ENCODE measurements at regions not wholly inside any gene's neighbourhood (a gene's known extent, or its start where the extent isn't known, plus 50 kb on each side); places are given as distances from the start of the nearest gene placed in this dataset.

DNA sequence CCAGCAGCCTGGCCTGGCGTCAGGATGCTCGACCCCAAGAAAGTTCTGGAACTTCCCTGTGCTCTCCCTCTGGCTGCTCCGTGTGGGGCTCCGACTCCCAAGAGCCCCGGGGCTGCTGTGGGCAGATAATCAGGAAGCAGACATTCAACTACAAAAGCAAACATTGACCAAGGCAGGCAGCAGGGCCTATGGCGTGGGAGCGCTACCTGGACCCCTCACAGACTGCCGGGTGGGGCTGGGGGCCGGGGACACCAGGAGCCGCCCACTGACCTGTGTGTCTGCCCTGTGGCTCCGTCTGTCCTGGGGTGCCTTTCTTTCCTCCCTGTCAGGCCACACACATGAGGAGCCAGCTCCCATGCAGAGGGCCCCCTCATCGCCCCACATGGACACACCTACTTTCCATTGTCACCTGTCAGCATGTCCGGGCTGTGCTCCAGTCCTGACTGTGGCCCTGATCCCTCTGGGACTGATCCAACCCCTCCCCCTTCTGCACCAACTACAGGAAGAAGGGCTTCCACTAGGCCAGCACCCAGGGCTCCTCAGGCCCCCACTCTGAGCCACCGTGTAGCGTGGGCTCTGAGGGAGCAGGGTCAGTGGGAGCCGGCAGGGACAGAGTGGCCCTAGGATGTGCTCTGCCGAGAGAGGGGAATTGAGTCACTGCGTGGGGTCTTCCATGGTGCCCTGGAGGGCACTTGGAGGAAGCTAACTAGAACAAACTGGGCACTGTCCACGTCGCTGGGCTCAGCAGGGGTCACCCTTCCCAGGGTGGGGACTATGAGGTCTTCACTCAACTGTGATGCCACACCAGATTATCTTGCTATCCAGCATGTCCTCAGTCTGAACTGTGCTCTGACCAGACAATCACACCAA, 215.4 kb upstream of the C14orf180 start (continued):
- TF ChIP-seq, protein P1, sequence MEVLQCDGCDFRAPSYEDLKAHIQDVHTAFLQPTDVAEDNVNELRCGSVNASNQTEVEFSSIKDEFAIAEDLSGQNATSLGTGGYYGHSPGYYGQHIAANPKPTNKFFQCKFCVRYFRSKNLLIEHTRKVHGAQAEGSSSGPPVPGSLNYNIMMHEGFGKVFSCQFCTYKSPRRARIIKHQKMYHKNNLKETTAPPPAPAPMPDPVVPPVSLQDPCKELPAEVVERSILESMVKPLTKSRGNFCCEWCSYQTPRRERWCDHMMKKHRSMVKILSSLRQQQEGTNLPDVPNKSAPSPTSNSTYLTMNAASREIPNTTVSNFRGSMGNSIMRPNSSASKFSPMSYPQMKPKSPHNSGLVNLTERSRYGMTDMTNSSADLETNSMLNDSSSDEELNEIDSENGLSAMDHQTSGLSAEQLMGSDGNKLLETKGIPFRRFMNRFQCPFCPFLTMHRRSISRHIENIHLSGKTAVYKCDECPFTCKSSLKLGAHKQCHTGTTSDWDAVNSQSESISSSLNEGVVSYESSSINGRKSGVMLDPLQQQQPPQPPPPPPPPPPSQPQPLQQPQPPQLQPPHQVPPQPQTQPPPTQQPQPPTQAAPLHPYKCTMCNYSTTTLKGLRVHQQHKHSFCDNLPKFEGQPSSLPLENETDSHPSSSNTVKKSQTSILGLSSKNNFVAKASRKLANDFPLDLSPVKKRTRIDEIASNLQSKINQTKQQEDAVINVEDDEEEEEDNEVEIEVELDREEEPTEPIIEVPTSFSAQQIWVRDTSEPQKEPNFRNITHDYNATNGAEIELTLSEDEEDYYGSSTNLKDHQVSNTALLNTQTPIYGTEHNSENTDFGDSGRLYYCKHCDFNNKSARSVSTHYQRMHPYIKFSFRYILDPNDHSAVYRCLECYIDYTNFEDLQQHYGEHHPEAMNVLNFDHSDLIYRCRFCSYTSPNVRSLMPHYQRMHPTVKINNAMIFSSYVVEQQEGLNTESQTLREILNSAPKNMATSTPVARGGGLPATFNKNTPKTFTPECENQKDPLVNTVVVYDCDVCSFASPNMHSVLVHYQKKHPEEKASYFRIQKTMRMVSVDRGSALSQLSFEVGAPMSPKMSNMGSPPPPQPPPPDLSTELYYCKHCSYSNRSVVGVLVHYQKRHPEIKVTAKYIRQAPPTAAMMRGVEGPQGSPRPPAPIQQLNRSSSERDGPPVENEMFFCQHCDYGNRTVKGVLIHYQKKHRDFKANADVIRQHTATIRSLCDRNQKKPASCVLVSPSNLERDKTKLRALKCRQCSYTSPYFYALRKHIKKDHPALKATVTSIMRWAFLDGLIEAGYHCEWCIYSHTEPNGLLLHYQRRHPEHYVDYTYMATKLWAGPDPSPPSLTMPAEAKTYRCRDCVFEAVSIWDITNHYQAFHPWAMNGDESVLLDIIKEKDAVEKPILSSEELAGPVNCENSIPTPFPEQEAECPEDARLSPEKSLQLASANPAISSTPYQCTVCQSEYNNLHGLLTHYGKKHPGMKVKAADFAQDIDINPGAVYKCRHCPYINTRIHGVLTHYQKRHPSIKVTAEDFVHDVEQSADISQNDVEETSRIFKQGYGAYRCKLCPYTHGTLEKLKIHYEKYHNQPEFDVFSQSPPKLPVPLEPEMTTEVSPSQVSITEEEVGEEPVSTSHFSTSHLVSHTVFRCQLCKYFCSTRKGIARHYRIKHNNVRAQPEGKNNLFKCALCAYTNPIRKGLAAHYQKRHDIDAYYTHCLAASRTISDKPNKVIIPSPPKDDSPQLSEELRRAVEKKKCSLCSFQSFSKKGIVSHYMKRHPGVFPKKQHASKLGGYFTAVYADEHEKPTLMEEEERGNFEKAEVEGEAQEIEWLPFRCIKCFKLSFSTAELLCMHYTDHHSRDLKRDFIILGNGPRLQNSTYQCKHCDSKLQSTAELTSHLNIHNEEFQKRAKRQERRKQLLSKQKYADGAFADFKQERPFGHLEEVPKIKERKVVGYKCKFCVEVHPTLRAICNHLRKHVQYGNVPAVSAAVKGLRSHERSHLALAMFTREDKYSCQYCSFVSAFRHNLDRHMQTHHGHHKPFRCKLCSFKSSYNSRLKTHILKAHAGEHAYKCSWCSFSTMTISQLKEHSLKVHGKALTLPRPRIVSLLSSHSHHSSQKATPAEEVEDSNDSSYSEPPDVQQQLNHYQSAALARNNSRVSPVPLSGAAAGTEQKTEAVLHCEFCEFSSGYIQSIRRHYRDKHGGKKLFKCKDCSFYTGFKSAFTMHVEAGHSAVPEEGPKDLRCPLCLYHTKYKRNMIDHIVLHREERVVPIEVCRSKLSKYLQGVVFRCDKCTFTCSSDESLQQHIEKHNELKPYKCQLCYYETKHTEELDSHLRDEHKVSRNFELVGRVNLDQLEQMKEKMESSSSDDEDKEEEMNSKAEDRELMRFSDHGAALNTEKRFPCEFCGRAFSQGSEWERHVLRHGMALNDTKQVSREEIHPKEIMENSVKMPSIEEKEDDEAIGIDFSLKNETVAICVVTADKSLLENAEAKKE (CRISPR knock-in tag; IDR thresholded peaks at IDR 0.05): no peak
- no peak for TF ChIP-seq CREB1 (CRISPR knock-in tag; IDR thresholded peaks at IDR 0.05; ENCODE audit: low read depth)
- TF ChIP-seq NANOG (IDR thresholded peaks at IDR 0.05; ENCODE audit: borderline replicate concordance): no peak

GRCh38 chr14:104364830-104365229, 214.7 kb upstream of the C14orf180 start:
- H3K4me3 ChIP-seq: no peak overlapping the region
- peaks cover 4% of the 10 kb centered on the region; the same call in 2 of the 3 replicates for H3K4me1 Mint-ChIP-seq
- H4K20me1 ChIP-seq (replicated peaks; ENCODE audit: insufficient read depth): no peaks in the 10 kb centered on the region
- H3K9me2 ChIP-seq (ENCODE audit: insufficient read depth): no peaks in the 10 kb centered on the region
- H3K36me3 Mint-ChIP-seq (ENCODE audit: low read depth): no peaks in the 10 kb centered on the region
- ATAC-seq (no peak), DNase-seq (ENCODE audit: low spot score) (no peak)
- no peaks in the 10 kb centered on the region; the same call in 2 of the 3 replicates for H3K9me3 Mint-ChIP-seq
- H3K36me3 ChIP-seq (ENCODE audit: insufficient read depth): no peaks in the 10 kb centered on the region
- H3K4me1 ChIP-seq (ENCODE audit: insufficient read depth): no peaks in the 10 kb centered on the region
- H2AFZ ChIP-seq: no peak overlapping the region
- no peaks in the 10 kb centered on the region for H3F3A ChIP-seq (replicated peaks; ENCODE audit: low read depth)
- H3K27me3 ChIP-seq (ENCODE audit: insufficient read depth): no peaks in the 10 kb centered on the region
- peaks cover 11% of the 10 kb centered on the region for H3K27me3 Mint-ChIP-seq (ENCODE audit: insufficient read depth, low read depth, poor library complexity)
- no peak overlapping the region for H3K27ac Mint-ChIP-seq
- H3K79me2 ChIP-seq (replicated peaks; ENCODE audit: insufficient read depth): no peaks in the 10 kb centered on the region
- no peak overlapping the region for H3K27ac ChIP-seq (ENCODE audit: low read depth)
- H3K4me2 ChIP-seq: no peak overlapping the region
- H3K4me3 Mint-ChIP-seq: no peak overlapping the region
- no peak for TF ChIP-seq POLR2AphosphoS5 (IDR thresholded peaks at IDR 0.05; ENCODE audit: low read depth)
- TF ChIP-seq, protein P1 (CRISPR knock-in tag; IDR thresholded peaks at IDR 0.05): no peak
- TF ChIP-seq CTCF (conservative IDR thresholded peaks at IDR 0.05; ENCODE audit: low read depth in 2 of 2): no peak

All from GM23338 (cell line).